Tibial nerve (tissue), 3 donors: ENCODE measurements at regions not wholly inside any gene's neighbourhood (a gene's known extent, or its start where the extent isn't known, plus 50 kb on each side); places are given as distances from the start of the nearest gene placed in this dataset.

Source experiments
- CTCF ChIP-seq, 5 experiments: fragments of 200-600 bp in 3 of 5; fragments of 450-650 bp in 2 of 5; sonication (generic) in 3 of 5; IDR thresholded peaks; one replicate each; pipeline ENCODE4 v1.5.1; 2016 to 2019; ENCODE audit warnings: antibody characterized with exemption in 5 of 5, mild to moderate bottlenecking in 3 of 5, moderate library complexity in 2 of 5
- POLR2A ChIP-seq, 2 donors: fragments of 450-650 bp; IDR thresholded peaks; one replicate each; pipeline ENCODE4 v1.6.1; 2017; ENCODE audit warnings: antibody characterized with exemption in 2 of 2, mild to moderate bottlenecking in 2 of 2, moderate library complexity in 2 of 2

GRCh38 chr18:22705328-22705727 is 227.8 kb upstream of the RBBP8 start:
- no peak for TF ChIP-seq CTCF (IDR thresholded peaks at IDR 0.05)
- TF ChIP-seq POLR2A (IDR thresholded peaks at IDR 0.05), result no peak
